ENCODE measurements at regions not wholly inside any gene's neighbourhood (a gene's known extent, or its start where the extent isn't known, plus 50 kb on each side); places are given as distances from the start of the nearest gene placed in this dataset.
"Not testable (repeated sequence)": the region's sequence is repeated elsewhere in the genome, so short reads cannot be mapped to it uniquely, and the experiment has no call there.

DNA sequence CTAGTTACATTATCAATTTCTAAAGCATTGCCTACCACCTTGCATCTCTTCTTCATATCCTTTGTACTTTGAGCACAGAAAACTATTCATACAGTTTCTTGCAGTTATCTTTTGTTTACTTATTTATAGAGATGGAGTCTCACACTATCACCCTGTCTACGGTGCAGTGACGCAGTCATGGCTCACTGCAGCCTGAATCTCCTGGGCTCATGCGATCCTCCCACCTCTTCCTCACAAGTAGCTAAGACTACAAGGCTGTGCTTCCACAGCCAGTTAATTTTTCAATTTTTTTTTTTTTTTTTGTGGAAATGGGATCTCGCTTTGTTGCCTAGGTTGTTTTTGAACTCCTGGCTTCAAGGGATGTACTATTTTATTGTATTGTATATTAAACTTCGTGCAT lies 158.0 kb downstream of the TTC6 start:
- Histone ChIP-seq H3K4me2 (ENCODE audit: low read length) (no peak overlapping the region), H3K9me2 (ENCODE audit: insufficient read depth, low read length) (no peaks in the 10 kb centered on the region)
- TF ChIP-seq CTCF (IDR thresholded peaks at IDR 0.05; ENCODE audit: poor library complexity, severe bottlenecking) (no peak), REST (IDR thresholded peaks at IDR 0.05; ENCODE audit: borderline replicate concordance) (no peak), SMC3 (conservative IDR thresholded peaks at IDR 0.05; ENCODE audit: poor library complexity) (no peak), RAD21 (conservative IDR thresholded peaks at IDR 0.05) (no peak), EP300 (conservative IDR thresholded peaks at IDR 0.05; ENCODE audit: poor library complexity, severe bottlenecking) (no peak), MXI1 (conservative IDR thresholded peaks at IDR 0.05; ENCODE audit: poor library complexity, severe bottlenecking) (no peak), EZH2 (IDR thresholded peaks at IDR 0.05; ENCODE audit: borderline replicate concordance, insufficient read depth, low read length, poor library complexity, severe bottlenecking) (no peak), POLR2AphosphoS5 (IDR thresholded peaks at IDR 0.05) (no peak), TAF1 (IDR thresholded peaks at IDR 0.05; ENCODE audit: low read depth) (no peak)

DNA sequence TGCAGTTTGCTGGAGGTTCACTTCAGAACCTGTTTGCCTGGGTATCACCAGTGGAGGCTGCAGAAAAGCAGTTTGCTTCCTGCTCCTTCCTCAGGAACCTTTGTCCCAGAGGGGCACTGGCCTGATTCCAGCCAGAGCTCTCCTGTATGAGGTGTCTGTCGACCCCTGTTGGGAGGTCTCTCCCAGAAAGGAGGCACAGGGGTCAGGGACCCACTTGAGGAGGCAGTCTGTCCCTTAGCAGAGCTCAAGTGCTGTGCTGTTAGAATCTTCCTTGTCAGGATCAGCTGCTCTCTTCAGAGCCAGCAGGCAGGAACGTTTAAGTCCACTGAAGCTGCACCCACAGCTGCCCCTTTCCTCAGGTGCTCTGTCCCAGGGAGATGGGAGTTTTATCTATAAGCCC lies 164.8 kb downstream of the TTC6 start:
- not testable (repeated sequence) for H3F3A ChIP-seq (ENCODE audit: insufficient read depth, low read length, poor library complexity, severe bottlenecking); H3K9me3 ChIP-seq (ENCODE audit: low read length); H3K4me3 ChIP-seq (ENCODE audit: low read length); H3K9me2 ChIP-seq (ENCODE audit: insufficient read depth, low read length); H3K27ac ChIP-seq (ENCODE audit: low read length); H3K9ac ChIP-seq (ENCODE audit: low read length); H2AFZ ChIP-seq (ENCODE audit: low read depth, low read length); H3K79me2 ChIP-seq (replicated peaks; ENCODE audit: insufficient read depth, low read length); H3K4me2 ChIP-seq (ENCODE audit: low read length); H4K20me1 ChIP-seq (ENCODE audit: insufficient read depth); H3K27me3 ChIP-seq (ENCODE audit: insufficient read depth, low read depth, low read length); H3K36me3 ChIP-seq (ENCODE audit: insufficient read depth, low read length)

More for the DNA sequence above, 158.0 kb downstream of the TTC6 start:
- Histone ChIP-seq H3K9me3 (ENCODE audit: low read length) (no peaks in the 10 kb centered on the region), H3K36me3 (ENCODE audit: insufficient read depth, low read length) (no peaks in the 10 kb centered on the region), H2AFZ (ENCODE audit: low read depth, low read length) (no peak overlapping the region), H4K20me1 (ENCODE audit: insufficient read depth) (no peaks in the 10 kb centered on the region), H3K4me3 (ENCODE audit: low read length) (no peak overlapping the region), H3F3A (ENCODE audit: insufficient read depth, low read length, poor library complexity, severe bottlenecking) (no peaks in the 10 kb centered on the region), H3K27me3 (ENCODE audit: insufficient read depth, low read depth, low read length) (no peaks in the 10 kb centered on the region), H3K9ac (ENCODE audit: low read length) (no peak overlapping the region), H3K79me2 (replicated peaks; ENCODE audit: insufficient read depth, low read length) (no peaks in the 10 kb centered on the region), H3K27ac (ENCODE audit: low read length) (no peak overlapping the region)

- no peaks in the 10 kb centered on the region for H3K36me3 ChIP-seq (ENCODE audit: insufficient read depth, low read length)
- no peaks in the 10 kb centered on the region for H3K79me2 ChIP-seq (replicated peaks; ENCODE audit: insufficient read depth, low read length)
- no peaks in the 10 kb centered on the region for H3K27me3 ChIP-seq (ENCODE audit: insufficient read depth, low read depth, low read length)
- H3K27ac ChIP-seq (ENCODE audit: low read length): no peak overlapping the region
- TF ChIP-seq RAD21 (conservative IDR thresholded peaks at IDR 0.05) (no peak), EP300 (conservative IDR thresholded peaks at IDR 0.05; ENCODE audit: poor library complexity, severe bottlenecking) (no peak), TAF1 (IDR thresholded peaks at IDR 0.05; ENCODE audit: low read depth) (no peak), MXI1 (conservative IDR thresholded peaks at IDR 0.05; ENCODE audit: poor library complexity, severe bottlenecking) (no peak), EZH2 (IDR thresholded peaks at IDR 0.05; ENCODE audit: borderline replicate concordance, insufficient read depth, low read length, poor library complexity, severe bottlenecking) (no peak)
- no peak overlapping the region for H2AFZ ChIP-seq (ENCODE audit: low read depth, low read length)
- no peak overlapping the region for H3K4me3 ChIP-seq (ENCODE audit: low read length)
- H4K20me1 ChIP-seq (ENCODE audit: insufficient read depth): no peaks in the 10 kb centered on the region
- no peaks in the 10 kb centered on the region for H3K9me2 ChIP-seq (ENCODE audit: insufficient read depth, low read length)
- H3K4me2 ChIP-seq (ENCODE audit: low read length): no peak overlapping the region
- H3K9me3 ChIP-seq (ENCODE audit: low read length): no peaks in the 10 kb centered on the region
- H3F3A ChIP-seq (ENCODE audit: insufficient read depth, low read length, poor library complexity, severe bottlenecking): no peaks in the 10 kb centered on the region
- H3K9ac ChIP-seq (ENCODE audit: low read length): no peak overlapping the region
Measured at GRCh38 chr14:37763266-37763665, 167.8 kb downstream of the TTC6 start.

- not testable (repeated sequence) for H3K9me2 ChIP-seq (ENCODE audit: insufficient read depth, low read length); H2AFZ ChIP-seq (ENCODE audit: low read depth, low read length); H3K27me3 ChIP-seq (ENCODE audit: insufficient read depth, low read depth, low read length); H3K36me3 ChIP-seq (ENCODE audit: insufficient read depth, low read length); H3K9me3 ChIP-seq (ENCODE audit: low read length); H4K20me1 ChIP-seq (ENCODE audit: insufficient read depth); H3K27ac ChIP-seq (ENCODE audit: low read length); H3K9ac ChIP-seq (ENCODE audit: low read length); H3K79me2 ChIP-seq (replicated peaks; ENCODE audit: insufficient read depth, low read length); H3F3A ChIP-seq (ENCODE audit: insufficient read depth, low read length, poor library complexity, severe bottlenecking); H3K4me2 ChIP-seq (ENCODE audit: low read length); H3K4me3 ChIP-seq (ENCODE audit: low read length)
Measured at GRCh38 chr14:37772283-37772682, 176.9 kb downstream of the TTC6 start.

All from neural cell (in vitro differentiated cells).